Muscle layer of duodenum (tissue), 2 donors: ENCODE measurements at regions not wholly inside any gene's neighbourhood (a gene's known extent, or its start where the extent isn't known, plus 50 kb on each side); places are given as distances from the start of the nearest gene placed in this dataset.

Experiments
- H3K27ac ChIP-seq: one replicate; pipeline ENCODE4 v1.7.0; 2013; ENCODE audit warnings: mild to moderate bottlenecking, low read length
- H3K27me3 ChIP-seq: one replicate; pipeline ENCODE4 v1.7.0; 2013; ENCODE audit warnings: low read depth, mild to moderate bottlenecking, control low read depth, low read length
- H3K36me3 ChIP-seq, 2 donors: one replicate each; pipeline ENCODE4 v1.7.0; 2013; ENCODE audit warnings: low read length in 2 of 2, control low read depth in 1 of 2, mild to moderate bottlenecking in 1 of 2; ENCODE audit not compliant: insufficient read depth in 2 of 2, control insufficient read depth in 1 of 2
- H3K4me1 ChIP-seq, 2 donors: one replicate each; pipeline ENCODE4 v1.7.0; 2013; ENCODE audit warnings: low read length in 2 of 2, mild to moderate bottlenecking in 2 of 2, control low read depth in 1 of 2, moderate library complexity in 1 of 2; ENCODE audit not compliant: insufficient read depth in 2 of 2, control insufficient read depth in 1 of 2
- H3K4me3 ChIP-seq, 2 donors: one replicate each; pipeline ENCODE4 v1.7.0; 2013; ENCODE audit warnings: low read length in 2 of 2, low read depth in 1 of 2, mild to moderate bottlenecking in 1 of 2
- H3K9me3 ChIP-seq, 2 donors: one replicate each; pipeline ENCODE4 v1.7.0; 2013; ENCODE audit warnings: low read length in 2 of 2, control low read depth in 1 of 2, mild to moderate bottlenecking in 1 of 2; ENCODE audit not compliant: control insufficient read depth in 1 of 2
- donor health status: healthy.

- no peaks in the 10 kb centered on the region for H3K4me1 ChIP-seq
- no peaks in the 10 kb centered on the region for H3K27me3 ChIP-seq
- no peaks in the 10 kb centered on the region for H3K36me3 ChIP-seq
- peaks cover 0 to 2% of the 10 kb centered on the region in 2 donors for H3K9me3 ChIP-seq
- H3K4me3 ChIP-seq = no peak overlapping the region
- no peak overlapping the region for H3K27ac ChIP-seq
These were observed 823.8 kb upstream of the HS6ST1 start for GRCh38 chr2:129142465-129142864.

- Histone ChIP-seq H3K36me3 (no peaks in the 10 kb centered on the region), H3K27me3 (no peaks in the 10 kb centered on the region), H3K27ac (no peak overlapping the region), H3K4me3 (no peak overlapping the region), H3K4me1 (no peaks in the 10 kb centered on the region), H3K9me3 (no peaks in the 10 kb centered on the region)
These were observed 825.6 kb upstream of the HS6ST1 start for GRCh38 chr2:129144082-129144791.

GRCh38 chr2:129152514-129152913 is 827.0 kb upstream of the RAB6C start:
- no peak overlapping the region for H3K27ac ChIP-seq
- H3K4me3 ChIP-seq = no peak overlapping the region
- H3K9me3 ChIP-seq = peaks cover 0 to 6% of the 10 kb centered on the region in 2 donors
- H3K4me1 ChIP-seq = no peaks in the 10 kb centered on the region
- H3K36me3 ChIP-seq = no peaks in the 10 kb centered on the region
- H3K27me3 ChIP-seq = no peaks in the 10 kb centered on the region

GRCh38 chr2:129160879-129161278 is 818.6 kb upstream of the RAB6C start:
- no peaks in the 10 kb centered on the region for H3K36me3 ChIP-seq
- H3K4me3 ChIP-seq = no peak overlapping the region
- no peaks in the 10 kb centered on the region for H3K27me3 ChIP-seq
- H3K27ac ChIP-seq = no peak overlapping the region
- no peaks in the 10 kb centered on the region for H3K9me3 ChIP-seq
- no peaks in the 10 kb centered on the region for H3K4me1 ChIP-seq

GRCh38 chr2:129164220-129164949 is 815.1 kb upstream of the RAB6C start:
- Histone ChIP-seq H3K4me1 (no peaks in the 10 kb centered on the region), H3K4me3 (no peak overlapping the region), H3K27me3 (no peaks in the 10 kb centered on the region), H3K27ac (no peak overlapping the region), H3K9me3 (no peaks in the 10 kb centered on the region), H3K36me3 (no peaks in the 10 kb centered on the region)

GRCh38 chr2:129165006-129165405 is 814.5 kb upstream of the RAB6C start:
- Histone ChIP-seq H3K36me3 (no peaks in the 10 kb centered on the region), H3K27ac (no peak overlapping the region), H3K9me3 (no peaks in the 10 kb centered on the region), H3K4me3 (no peak overlapping the region), H3K27me3 (no peaks in the 10 kb centered on the region), H3K4me1 (no peaks in the 10 kb centered on the region)

GRCh38 chr2:129167456-129167855 is 812.0 kb upstream of the RAB6C start:
- H3K9me3 ChIP-seq = no peaks in the 10 kb centered on the region
- no peak overlapping the region for H3K27ac ChIP-seq
- no peaks in the 10 kb centered on the region for H3K36me3 ChIP-seq
- H3K4me1 ChIP-seq = no peaks in the 10 kb centered on the region
- H3K4me3 ChIP-seq = no peak overlapping the region
- no peaks in the 10 kb centered on the region for H3K27me3 ChIP-seq

GRCh38 chr2:129170570-129170969 is 808.9 kb upstream of the RAB6C start:
- Histone ChIP-seq H3K27ac (no peak overlapping the region), H3K9me3 (no peaks in the 10 kb centered on the region), H3K27me3 (no peaks in the 10 kb centered on the region), H3K4me1 (no peaks in the 10 kb centered on the region), H3K4me3 (no peak overlapping the region), H3K36me3 (no peaks in the 10 kb centered on the region)

- no peaks in the 10 kb centered on the region for H3K9me3 ChIP-seq
- no peak overlapping the region for H3K4me3 ChIP-seq
- H3K4me1 ChIP-seq = no peaks in the 10 kb centered on the region
- no peak overlapping the region for H3K27ac ChIP-seq
- no peaks in the 10 kb centered on the region for H3K27me3 ChIP-seq
- H3K36me3 ChIP-seq = no peaks in the 10 kb centered on the region
These were observed 805.3 kb upstream of the RAB6C start for GRCh38 chr2:129174143-129174542.

GRCh38 chr2:129175051-129175450 is 804.4 kb upstream of the RAB6C start:
- H3K9me3 ChIP-seq = no peaks in the 10 kb centered on the region
- H3K27ac ChIP-seq = no peak overlapping the region
- H3K36me3 ChIP-seq = no peaks in the 10 kb centered on the region
- H3K4me1 ChIP-seq = no peaks in the 10 kb centered on the region
- H3K4me3 ChIP-seq = no peak overlapping the region
- no peaks in the 10 kb centered on the region for H3K27me3 ChIP-seq

- Histone ChIP-seq H3K4me3 (no peak overlapping the region), H3K9me3 (no peaks in the 10 kb centered on the region), H3K4me1 (no peaks in the 10 kb centered on the region), H3K27ac (no peak overlapping the region), H3K27me3 (no peaks in the 10 kb centered on the region), H3K36me3 (no peaks in the 10 kb centered on the region)
These were observed 803.1 kb upstream of the RAB6C start for GRCh38 chr2:129176375-129176774.
